GM21423 (cell line): ENCODE measurements at regions not wholly inside any gene's neighbourhood (a gene's known extent, or its start where the extent isn't known, plus 50 kb on each side); places are given as distances from the start of the nearest gene placed in this dataset.

Experiments used
- ATAC-seq: cut with Tn5 transposase; IDR thresholded peaks from one replicate; pipeline ENCODE4 v1.9.1; 2021; ENCODE audit warnings: mild to moderate bottlenecking, moderate library complexity; ENCODE audit not compliant: unreplicated experiment

GRCh38 chr11:27287205-27287604 lies 75.8 kb downstream of the CCDC34 start:
- no peak for ATAC-seq

GRCh38 chr11:27285761-27286160 lies 77.3 kb downstream of the CCDC34 start:
- no peak for ATAC-seq

- ATAC-seq: no peak
Observed at GRCh38 chr11:27282806-27283205, 80.2 kb downstream of the CCDC34 start.

- no peak for ATAC-seq
Observed at GRCh38 chr11:27281740-27282590, 81.0 kb downstream of the CCDC34 start.

- ATAC-seq: no peak
Observed at GRCh38 chr11:27281276-27281675, 81.7 kb downstream of the CCDC34 start.

GRCh38 chr11:27280140-27280539 lies 82.9 kb downstream of the CCDC34 start:
- no peak for ATAC-seq

GRCh38 chr11:27279460-27279859 lies 83.6 kb downstream of the CCDC34 start:
- ATAC-seq: no peak

GRCh38 chr11:27277843-27278242 lies 85.2 kb downstream of the CCDC34 start:
- ATAC-seq: no peak

GRCh38 chr11:27276141-27276540 lies 86.9 kb downstream of the CCDC34 start:
- no peak for ATAC-seq

GRCh38 chr11:27274854-27275395 lies 88.1 kb downstream of the CCDC34 start:
- no peak for ATAC-seq

- ATAC-seq: no peak
Observed at GRCh38 chr11:27266125-27266524, 96.9 kb downstream of the CCDC34 start.

GRCh38 chr11:27263986-27264385 lies 99.0 kb downstream of the CCDC34 start:
- no peak for ATAC-seq

GRCh38 chr11:27263046-27263445 lies 100.0 kb downstream of the CCDC34 start:
- no peak for ATAC-seq

GRCh38 chr11:27255447-27255828 lies 107.6 kb downstream of the CCDC34 start:
- no peak for ATAC-seq

- no peak for ATAC-seq
Observed at GRCh38 chr11:27254744-27255446, 108.1 kb downstream of the CCDC34 start.

- no peak for ATAC-seq
Observed at GRCh38 chr11:27253224-27253623, 109.8 kb downstream of the CCDC34 start.

- ATAC-seq: no peak
Observed at GRCh38 chr11:27250867-27251665, 111.9 kb downstream of the CCDC34 start.

GRCh38 chr11:27248576-27249509 lies 114.2 kb downstream of the CCDC34 start:
- no peak for ATAC-seq

- no peak for ATAC-seq
Observed at GRCh38 chr11:27247660-27248059, 115.4 kb downstream of the CCDC34 start.

- ATAC-seq: no peak
Observed at GRCh38 chr11:27246925-27247324, 116.1 kb downstream of the CCDC34 start.
